Stomach (tissue), 8 donors: ENCODE measurements at regions not wholly inside any gene's neighbourhood (a gene's known extent, or its start where the extent isn't known, plus 50 kb on each side); places are given as distances from the start of the nearest gene placed in this dataset.

Experiments used
- DNase-seq, 2 donors: peaks; one replicate each; pipeline versions ENCODE4 v3.0.0 to v3.0.0-alpha.2; 2013 to 2019
- H3K27ac ChIP-seq, 5 donors: fragments of 200-600 bp in 4 of 5; sonication (generic) in 4 of 5; one replicate each; pipeline ENCODE4 v1.5.1; 2013 to 2019; ENCODE audit warnings: mild to moderate bottlenecking in 1 of 5, moderate library complexity in 1 of 5
- H3K27me3 ChIP-seq, 3 donors: fragments of 200-600 bp; sonication (generic); one replicate each; pipeline ENCODE4 v1.5.1; 2017 to 2019; ENCODE audit warnings: mixed run types in 1 of 3
- H3K36me3 ChIP-seq, 4 donors: fragments of 200-600 bp; sonication (generic); 1 replicate in 3 of 4; 2 replicates in 1 of 4; pipeline ENCODE4 v1.5.1; 2016 to 2019
- H3K4me1 ChIP-seq, 4 donors: fragments of 200-600 bp; sonication (generic); one replicate each; pipeline ENCODE4 v1.5.1; 2016 to 2019
- H3K4me3 ChIP-seq, 4 donors: fragments of 200-600 bp; sonication (generic) in 3 of 4; one replicate each; pipeline ENCODE4 v1.5.1; 2016 to 2019; ENCODE audit warnings: mild to moderate bottlenecking in 1 of 4
- H3K9me3 ChIP-seq, 4 donors: fragments of 200-600 bp; sonication (generic); one replicate each; pipeline ENCODE4 v1.5.1; 2016 to 2019
- EP300 ChIP-seq: sonication (generic); formaldehyde crosslinking; IDR thresholded peaks from one replicate; pipeline ENCODE4 v1.6.1; 2017; ENCODE audit warnings: antibody characterized with exemption
- POLR2A ChIP-seq, 4 donors: fragments of 450-650 bp; IDR thresholded peaks; one replicate each; pipeline ENCODE4 v1.6.1; 2016; ENCODE audit warnings: antibody characterized with exemption in 4 of 4, control low read depth in 2 of 4, mild to moderate bottlenecking in 1 of 4, moderate library complexity in 1 of 4
- POLR2AphosphoS5 ChIP-seq, 3 donors: sonication (generic); formaldehyde crosslinking; IDR thresholded peaks; one replicate each; pipeline ENCODE4 v1.6.1; 2016; ENCODE audit warnings: antibody characterized with exemption in 3 of 3
- WGBS, 5 donors: extraction: QIAGEN DNeasy Blood & Tissue Kit in 3 of 5; methylation state at CpG; one replicate each; pipeline versions ENCODE4 v1.1.5 to v1.1.7; 2013 to 2018; 5-methylcytosine and 5-hydroxymethylcytosine counted together
- intact Hi-C: fragments of 100-400 bp; cut with DNase I; formaldehyde crosslinking; loops from one replicate; pipeline ENCODE4 v1.15.1; 2023; ENCODE audit warnings: low total_unique reads
- TF ChIP-seq, protein P1 (sequence below), 7 experiments: fragments of 450-650 bp in 4 of 7; fragments of 200-600 bp in 3 of 7; sonication (generic) in 3 of 7; IDR thresholded peaks; one replicate each; pipeline ENCODE4 v1.5.1; 2016 to 2019; ENCODE audit warnings: antibody characterized with exemption in 7 of 7, control low read depth in 2 of 7, mild to moderate bottlenecking in 1 of 7
- donor health status: healthy with polysubstance abuse.
- donor health status: Bipolar disorder and iron deficiency.
- donor health status: healthy.

DNA sequence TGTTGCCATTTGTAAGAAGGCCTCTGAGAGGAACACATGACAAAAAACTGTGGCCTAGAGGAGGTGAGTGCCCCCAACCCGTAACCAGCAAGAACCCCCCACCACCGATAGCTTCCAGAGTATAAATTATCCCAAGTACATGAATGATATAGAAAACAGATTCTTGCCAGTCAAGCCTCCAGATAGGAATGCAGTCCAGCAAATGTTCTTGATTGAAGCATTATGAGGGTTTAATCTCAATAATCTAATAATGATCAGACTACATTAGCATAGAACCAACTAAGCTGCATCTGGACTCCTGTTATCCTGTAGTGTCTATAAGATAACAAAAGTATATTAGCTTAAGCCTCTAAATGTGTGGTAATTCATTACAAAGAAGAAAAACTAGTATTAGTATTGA is 908.9 kb upstream of the ATXN8OS start:
- 83 to 97% (median 92%) methylated on average over 2 of the region's 2 CpGs for WGBS, 5 donors
- TF ChIP-seq POLR2A (IDR thresholded peaks at IDR 0.05) (no peak), POLR2AphosphoS5 (IDR thresholded peaks at IDR 0.05) (no peak), EP300 (no peak)
- H3K27me3 ChIP-seq, result no peaks in the 10 kb centered on the region
- no peaks in the 10 kb centered on the region for H3K4me1 ChIP-seq
- intact Hi-C loops, result no loop called here
- H3K4me3 ChIP-seq, result no peak overlapping the region
- no peak overlapping the region for H3K27ac ChIP-seq
- no peaks in the 10 kb centered on the region for H3K9me3 ChIP-seq
- H3K36me3 ChIP-seq, result no peaks in the 10 kb centered on the region
- DNase-seq, result no peak

DNA sequence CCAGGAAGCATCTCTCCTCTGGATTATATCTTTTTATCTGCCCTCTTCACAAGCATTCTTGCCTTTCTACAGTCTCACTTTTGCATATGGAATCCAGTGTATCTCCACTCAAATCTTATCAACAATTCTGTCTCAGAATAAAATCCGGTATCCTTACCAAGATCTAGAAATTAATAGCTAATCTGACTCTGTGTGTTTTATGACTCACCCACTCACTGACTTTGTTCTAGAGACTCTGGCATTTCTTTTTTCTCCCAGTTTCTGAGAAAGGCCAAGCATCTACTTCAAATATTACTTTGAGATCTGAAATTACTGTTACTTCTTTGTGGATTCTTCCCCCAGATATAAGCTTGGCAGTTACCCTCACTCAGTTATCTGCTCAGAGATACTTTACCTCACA is 913.5 kb upstream of the ATXN8OS start:
- Histone ChIP-seq H3K9me3 (no peaks in the 10 kb centered on the region), H3K27me3 (no peaks in the 10 kb centered on the region), H3K4me1 (no peaks in the 10 kb centered on the region), H3K27ac (no peak overlapping the region), H3K4me3 (no peak overlapping the region), H3K36me3 (no peaks in the 10 kb centered on the region)
- no peak for DNase-seq
- WGBS, 5 donors, result 26 to 58% (median 49%) methylated on average over 1 of the region's 1 CpG
- TF ChIP-seq POLR2A (IDR thresholded peaks at IDR 0.05), result no peak
- TF ChIP-seq POLR2AphosphoS5 (IDR thresholded peaks at IDR 0.05), result no peak
- TF ChIP-seq, protein P1, sequence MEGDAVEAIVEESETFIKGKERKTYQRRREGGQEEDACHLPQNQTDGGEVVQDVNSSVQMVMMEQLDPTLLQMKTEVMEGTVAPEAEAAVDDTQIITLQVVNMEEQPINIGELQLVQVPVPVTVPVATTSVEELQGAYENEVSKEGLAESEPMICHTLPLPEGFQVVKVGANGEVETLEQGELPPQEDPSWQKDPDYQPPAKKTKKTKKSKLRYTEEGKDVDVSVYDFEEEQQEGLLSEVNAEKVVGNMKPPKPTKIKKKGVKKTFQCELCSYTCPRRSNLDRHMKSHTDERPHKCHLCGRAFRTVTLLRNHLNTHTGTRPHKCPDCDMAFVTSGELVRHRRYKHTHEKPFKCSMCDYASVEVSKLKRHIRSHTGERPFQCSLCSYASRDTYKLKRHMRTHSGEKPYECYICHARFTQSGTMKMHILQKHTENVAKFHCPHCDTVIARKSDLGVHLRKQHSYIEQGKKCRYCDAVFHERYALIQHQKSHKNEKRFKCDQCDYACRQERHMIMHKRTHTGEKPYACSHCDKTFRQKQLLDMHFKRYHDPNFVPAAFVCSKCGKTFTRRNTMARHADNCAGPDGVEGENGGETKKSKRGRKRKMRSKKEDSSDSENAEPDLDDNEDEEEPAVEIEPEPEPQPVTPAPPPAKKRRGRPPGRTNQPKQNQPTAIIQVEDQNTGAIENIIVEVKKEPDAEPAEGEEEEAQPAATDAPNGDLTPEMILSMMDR (IDR thresholded peaks at IDR 0.05), result no peak
- intact Hi-C loops, result no loop called here

DNA sequence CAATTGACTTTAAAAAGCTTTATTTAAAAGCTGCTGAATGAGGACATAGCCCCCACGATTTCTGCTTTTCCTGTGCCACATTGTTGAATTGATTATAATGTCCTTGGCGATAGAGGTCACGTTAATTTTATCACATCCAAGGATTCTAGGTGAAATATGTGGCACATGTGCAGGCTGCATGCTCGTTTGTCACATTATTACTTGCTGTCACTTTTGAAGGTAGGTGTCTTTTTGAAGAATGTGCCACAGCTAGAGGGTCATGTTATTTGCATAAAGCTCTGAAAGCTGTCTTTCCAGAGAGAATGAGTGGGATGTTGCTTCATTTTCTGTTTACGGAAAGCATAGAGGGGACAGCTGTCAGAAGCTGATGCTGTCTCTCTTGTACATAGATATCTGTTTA is 927.6 kb upstream of the ATXN8OS start:
- Histone ChIP-seq H3K36me3 (no peaks in the 10 kb centered on the region), H3K27me3 (no peaks in the 10 kb centered on the region), H3K4me3 (no peak overlapping the region), H3K9me3 (no peaks in the 10 kb centered on the region), H3K4me1 (no peaks in the 10 kb centered on the region), H3K27ac (no peak overlapping the region)
- intact Hi-C loops, result no loop called here
- TF ChIP-seq, protein P1 (IDR thresholded peaks at IDR 0.05), result no peak
- no peak for TF ChIP-seq POLR2AphosphoS5 (IDR thresholded peaks at IDR 0.05)
- TF ChIP-seq POLR2A (IDR thresholded peaks at IDR 0.05), result no peak
- no peak for TF ChIP-seq EP300
- WGBS, 5 donors, result 66 to 81% (median 74%) methylated on average over 5 of the region's 5 CpGs
- no peak for DNase-seq

DNA sequence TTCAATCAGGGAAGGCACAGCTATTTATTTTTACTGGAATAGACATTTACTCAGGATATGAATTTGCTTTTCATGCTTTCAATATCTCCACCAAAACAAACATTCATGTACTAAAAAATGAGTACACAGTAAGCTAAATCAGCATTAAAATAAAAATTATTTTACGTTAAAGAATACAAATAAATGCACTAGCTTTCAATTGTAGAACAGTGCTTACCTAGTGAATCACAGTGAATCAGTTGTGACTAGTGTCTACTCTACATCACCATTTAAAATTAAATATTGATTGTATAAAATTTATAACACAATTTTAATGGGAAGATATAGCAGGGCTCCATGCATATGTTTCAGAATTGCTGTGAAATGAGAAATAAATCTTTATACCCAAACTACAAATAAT is 929.6 kb upstream of the ATXN8OS start:
- no peaks in the 10 kb centered on the region for H3K36me3 ChIP-seq
- TF ChIP-seq POLR2A (IDR thresholded peaks at IDR 0.05) (no peak), EP300 (no peak), POLR2AphosphoS5 (IDR thresholded peaks at IDR 0.05) (no peak)
- TF ChIP-seq, protein P1 (IDR thresholded peaks at IDR 0.05), result no peak
- H3K27me3 ChIP-seq, result no peaks in the 10 kb centered on the region
- no peak overlapping the region for H3K27ac ChIP-seq
- intact Hi-C loops, result no loop called here
- H3K4me3 ChIP-seq, result no peak overlapping the region
- WGBS, 5 donors, result 54 to 74% (median 61%) methylated on average over 1 of the region's 1 CpG
- DNase-seq, result no peak
- no peaks in the 10 kb centered on the region for H3K9me3 ChIP-seq
- no peaks in the 10 kb centered on the region for H3K4me1 ChIP-seq

DNA sequence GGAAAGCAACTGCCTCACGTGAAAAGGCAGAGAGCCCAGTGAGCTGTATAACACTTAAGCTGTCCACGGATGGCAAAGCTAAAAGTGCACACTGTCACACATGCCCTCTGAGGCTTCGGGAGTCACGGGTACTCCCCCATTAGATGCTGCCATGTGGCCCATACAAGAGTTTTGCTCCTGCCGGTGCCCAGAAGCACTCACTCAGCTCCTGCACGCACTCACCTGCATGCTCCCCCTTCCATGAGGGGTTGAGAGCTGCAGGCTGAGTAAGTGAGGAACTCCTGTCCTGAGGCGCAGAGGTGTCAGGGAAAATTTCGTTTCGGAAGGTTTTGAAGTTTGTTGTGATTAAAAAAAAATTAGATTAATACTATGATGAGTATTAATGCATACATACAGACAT is 939.2 kb upstream of the ATXN8OS start:
- Histone ChIP-seq H3K4me3 (no peak overlapping the region), H3K4me1 (no peaks in the 10 kb centered on the region), H3K27me3 (no peaks in the 10 kb centered on the region), H3K27ac (no peak overlapping the region), H3K36me3 (no peaks in the 10 kb centered on the region), H3K9me3 (peaks cover 0 to 8% (median 0%) of the 10 kb centered on the region in 4 donors)
- TF ChIP-seq POLR2AphosphoS5 (IDR thresholded peaks at IDR 0.05) (no peak), POLR2A (IDR thresholded peaks at IDR 0.05) (no peak), EP300 (no peak)
- TF ChIP-seq, protein P1 (IDR thresholded peaks at IDR 0.05), result no peak
- DNase-seq, result no peak
- intact Hi-C loops, result no loop called here
- WGBS, 5 donors, result 83 to 92% (median 91%) methylated on average over 6 to 9 of the region's 9 CpGs
